PFSK-1 (cell line): ENCODE measurements at regions not wholly inside any gene's neighbourhood (a gene's known extent, or its start where the extent isn't known, plus 50 kb on each side); places are given as distances from the start of the nearest gene placed in this dataset.

Experiments
- FOXP2 ChIP-seq: optimal IDR thresholded peaks from 2 replicates; pipeline ENCODE3; 2011; ENCODE audit warnings: borderline replicate concordance, control low read depth, inconsistent platforms; ENCODE audit not compliant: insufficient read depth; ENCODE audit errors: extremely low read length, extremely low read depth
- POLR2AphosphoS5 ChIP-seq: IDR thresholded peaks from 2 replicates; pipeline ENCODE4 v1.6.1; 2012; ENCODE audit warnings: low read depth, mild to moderate bottlenecking, control low read depth, low read length, moderate library complexity
- SIN3A ChIP-seq: IDR thresholded peaks from 2 replicates; pipeline ENCODE4 v1.6.1; 2012; ENCODE audit warnings: mild to moderate bottlenecking, low read length, moderate library complexity, borderline replicate concordance; ENCODE audit not compliant: insufficient read depth
- TAF1 ChIP-seq: IDR thresholded peaks from 2 replicates; pipeline ENCODE4 v1.6.1; 2012; ENCODE audit warnings: low read length, control low read depth, borderline replicate concordance; ENCODE audit not compliant: insufficient read depth
- TF ChIP-seq, protein P1 (sequence below), 2 experiments: IDR thresholded peaks; 2 replicates each; pipeline versions ENCODE4 v1.6.1 to v1.8.0; 2011 to 2012; ENCODE audit warnings: low read depth in 2 of 2, low read length in 2 of 2, control low read depth in 1 of 2, inconsistent platforms in 1 of 2, mild to moderate bottlenecking in 1 of 2, moderate library complexity in 1 of 2; ENCODE audit not compliant: insufficient read depth in 1 of 2

DNA sequence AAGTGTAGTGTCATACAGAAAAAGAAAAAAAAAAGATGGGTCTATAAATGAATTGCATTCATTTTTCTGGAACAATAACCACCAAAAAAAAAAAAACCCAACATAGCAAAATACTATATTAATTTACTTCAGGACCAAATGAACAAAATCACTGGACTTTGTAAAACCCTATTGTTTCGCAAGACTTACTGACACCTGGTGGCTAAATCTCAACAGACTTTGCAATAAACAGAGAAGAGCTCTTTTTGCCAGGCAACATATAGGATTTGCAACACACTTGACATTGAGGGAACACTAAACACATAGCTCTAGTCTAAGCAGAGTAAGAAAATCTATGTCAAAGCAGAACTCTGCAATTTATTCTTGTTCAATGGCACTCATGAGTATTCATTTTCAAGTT, 990.2 kb downstream of the STPG2 start:
- TF ChIP-seq POLR2AphosphoS5 (no peak), FOXP2 (no peak), TAF1 (no peak), SIN3A (no peak)
- TF ChIP-seq, protein P1, sequence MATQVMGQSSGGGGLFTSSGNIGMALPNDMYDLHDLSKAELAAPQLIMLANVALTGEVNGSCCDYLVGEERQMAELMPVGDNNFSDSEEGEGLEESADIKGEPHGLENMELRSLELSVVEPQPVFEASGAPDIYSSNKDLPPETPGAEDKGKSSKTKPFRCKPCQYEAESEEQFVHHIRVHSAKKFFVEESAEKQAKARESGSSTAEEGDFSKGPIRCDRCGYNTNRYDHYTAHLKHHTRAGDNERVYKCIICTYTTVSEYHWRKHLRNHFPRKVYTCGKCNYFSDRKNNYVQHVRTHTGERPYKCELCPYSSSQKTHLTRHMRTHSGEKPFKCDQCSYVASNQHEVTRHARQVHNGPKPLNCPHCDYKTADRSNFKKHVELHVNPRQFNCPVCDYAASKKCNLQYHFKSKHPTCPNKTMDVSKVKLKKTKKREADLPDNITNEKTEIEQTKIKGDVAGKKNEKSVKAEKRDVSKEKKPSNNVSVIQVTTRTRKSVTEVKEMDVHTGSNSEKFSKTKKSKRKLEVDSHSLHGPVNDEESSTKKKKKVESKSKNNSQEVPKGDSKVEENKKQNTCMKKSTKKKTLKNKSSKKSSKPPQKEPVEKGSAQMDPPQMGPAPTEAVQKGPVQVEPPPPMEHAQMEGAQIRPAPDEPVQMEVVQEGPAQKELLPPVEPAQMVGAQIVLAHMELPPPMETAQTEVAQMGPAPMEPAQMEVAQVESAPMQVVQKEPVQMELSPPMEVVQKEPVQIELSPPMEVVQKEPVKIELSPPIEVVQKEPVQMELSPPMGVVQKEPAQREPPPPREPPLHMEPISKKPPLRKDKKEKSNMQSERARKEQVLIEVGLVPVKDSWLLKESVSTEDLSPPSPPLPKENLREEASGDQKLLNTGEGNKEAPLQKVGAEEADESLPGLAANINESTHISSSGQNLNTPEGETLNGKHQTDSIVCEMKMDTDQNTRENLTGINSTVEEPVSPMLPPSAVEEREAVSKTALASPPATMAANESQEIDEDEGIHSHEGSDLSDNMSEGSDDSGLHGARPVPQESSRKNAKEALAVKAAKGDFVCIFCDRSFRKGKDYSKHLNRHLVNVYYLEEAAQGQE (IDR thresholded peaks at IDR 0.05; ENCODE audit: insufficient read depth in 1 of 2, low read depth in 2 of 2, low read length in 2 of 2): no peak
